IMR-90 (cell line): ENCODE measurements at regions not wholly inside any gene's neighbourhood (a gene's known extent, or its start where the extent isn't known, plus 50 kb on each side); places are given as distances from the start of the nearest gene placed in this dataset.

Experiments used
- ATAC-seq: fragments of 200-7000 bp; cut with Tn5 transposase; 2 replicates; pipeline ENCODE4 v1.9.1; 2020; ENCODE audit warnings: low read depth, mild to moderate bottlenecking, moderate library complexity
- BruUV-seq: library from RNA; stranded (reverse); fragments of 400-500 nt; replicated peaks from 2 replicates; lab custom pipeline; 2021; lab: Mats Ljungman, UMichigan
- CTCF ChIA-PET: fragments of 300-600 bp; formaldehyde crosslinking; extraction: SDS; loops from one replicate; lab custom pipeline; 2021; ENCODE audit warnings: antibody characterized with exemption; lab: Yijun Ruan, JAX
- POLR2A ChIA-PET: fragments of 300-600 bp; sonication (Branson Sonifier 250); formaldehyde crosslinking; loops from one replicate; lab custom pipeline; 2022; ENCODE audit warnings: antibody characterized with exemption; ENCODE audit not compliant: unreplicated experiment; lab: Charles Lee
- DNase-seq: peaks from one replicate; pipeline ENCODE4 v3.0.0; 2013
- H2AFZ ChIP-seq: replicated peaks from 2 replicates; pipeline ENCODE3; 2013; ENCODE audit warnings: low read length, mild to moderate bottlenecking; ENCODE audit not compliant: poor library complexity
- H2AK5ac ChIP-seq: 2 replicates; pipeline ENCODE4 v1.6.1; 2013; ENCODE audit warnings: low read depth, low read length, inconsistent platforms
- H2AK9ac ChIP-seq: replicated peaks from 2 replicates; pipeline ENCODE3; 2013; ENCODE audit warnings: mild to moderate bottlenecking, low read depth, low read length, moderate library complexity; ENCODE audit not compliant: poor library complexity
- H2BK120ac ChIP-seq: 2 replicates; pipeline ENCODE4 v1.6.1; 2013; ENCODE audit warnings: low read depth, low read length, inconsistent platforms
- H2BK15ac ChIP-seq: 3 replicates; pipeline ENCODE4 v1.6.1; 2013; ENCODE audit warnings: low read depth, low read length, inconsistent platforms
- H2BK20ac ChIP-seq: 2 replicates; pipeline ENCODE4 v1.6.1; 2013; ENCODE audit warnings: low read depth, mild to moderate bottlenecking, inconsistent platforms, low read length, moderate library complexity
- H2BK5ac ChIP-seq: 2 replicates; pipeline ENCODE4 v1.6.1; 2013; ENCODE audit warnings: mild to moderate bottlenecking, low read depth, low read length, inconsistent platforms; ENCODE audit not compliant: poor library complexity, severe bottlenecking
- H3K14ac ChIP-seq: replicated peaks from 2 replicates; pipeline ENCODE4 v1.6.1; 2013; ENCODE audit warnings: low read depth, low read length, inconsistent platforms
- H3K18ac ChIP-seq: 2 replicates; pipeline ENCODE4 v1.6.1; 2013; ENCODE audit warnings: low read depth, low read length, control low read depth
- H3K23ac ChIP-seq: 2 replicates; pipeline ENCODE4 v1.6.1; 2013; ENCODE audit warnings: low read depth, low read length, inconsistent platforms
- H3K27ac ChIP-seq: 2 replicates; pipeline ENCODE4 v1.5.1; 2013; ENCODE audit warnings: mild to moderate bottlenecking, control low read depth, low read length; ENCODE audit not compliant: insufficient read depth
- H3K27me3 ChIP-seq: 2 replicates; pipeline ENCODE4 v1.6.1; 2013; ENCODE audit warnings: low read length; ENCODE audit not compliant: control insufficient read depth, insufficient read depth
- H3K36me3 ChIP-seq: 2 replicates; pipeline ENCODE4 v1.6.1; 2013; ENCODE audit warnings: low read length, mixed read lengths; ENCODE audit not compliant: control insufficient read depth, insufficient read depth
- H3K4ac ChIP-seq: 2 replicates; pipeline ENCODE4 v1.6.1; 2013; ENCODE audit warnings: low read depth, low read length, inconsistent platforms
- H3K4me1 ChIP-seq: 2 replicates; pipeline ENCODE4 v1.6.1; 2013; ENCODE audit warnings: low read length, mixed read lengths; ENCODE audit not compliant: control insufficient read depth, insufficient read depth
- H3K4me2 ChIP-seq: 2 replicates; pipeline ENCODE4 v1.6.1; 2013; ENCODE audit warnings: low read depth, mild to moderate bottlenecking, control low read depth, low read length, moderate library complexity
- H3K4me3 ChIP-seq: 2 replicates; pipeline ENCODE4 v1.5.1; 2013; ENCODE audit warnings: low read depth, mild to moderate bottlenecking, control low read depth, low read length, moderate library complexity; ENCODE audit not compliant: insufficient read depth
- H3K56ac ChIP-seq: 2 replicates; pipeline ENCODE4 v1.6.1; 2013; ENCODE audit warnings: low read length, inconsistent platforms; ENCODE audit not compliant: insufficient read depth; ENCODE audit errors: extremely low read depth
- H3K79me1 ChIP-seq, 2 experiments: 2 replicates each; pipeline ENCODE4 v1.6.1; 2013; ENCODE audit warnings: low read length in 2 of 2, inconsistent platforms in 1 of 2, low read depth in 1 of 2
- H3K9ac ChIP-seq: 2 replicates; pipeline ENCODE4 v1.6.1; 2013; ENCODE audit warnings: low read depth, low read length, control low read depth
- H3K9me1 ChIP-seq: 2 replicates; pipeline ENCODE4 v1.6.1; 2013; ENCODE audit warnings: low read length, inconsistent platforms; ENCODE audit not compliant: insufficient read depth
- H3K9me3 ChIP-seq: 2 replicates; pipeline ENCODE4 v1.6.1; 2013; ENCODE audit warnings: low read length; ENCODE audit not compliant: control insufficient read depth, insufficient read depth
- H4K20me1 ChIP-seq: 2 replicates; pipeline ENCODE4 v1.6.1; 2013; ENCODE audit warnings: low read length, inconsistent platforms; ENCODE audit not compliant: insufficient read depth
- H4K5ac ChIP-seq: 2 replicates; pipeline ENCODE4 v1.6.1; 2013; ENCODE audit warnings: mild to moderate bottlenecking, low read depth, low read length, control low read depth
- H4K8ac ChIP-seq, 2 experiments: 2 replicates each; pipeline ENCODE4 v1.6.1; 2013; ENCODE audit warnings: low read depth in 2 of 2, low read length in 2 of 2, control low read depth in 1 of 2, inconsistent platforms in 1 of 2
- H4K91ac ChIP-seq: 2 replicates; pipeline ENCODE4 v1.6.1; 2013; ENCODE audit warnings: low read depth, low read length, inconsistent platforms; ENCODE audit not compliant: insufficient read depth
- BHLHE40 ChIP-seq: fragments of 150-350 bp; IDR thresholded peaks from 2 replicates; pipeline ENCODE4 v1.6.1; 2016; ENCODE audit warnings: mild to moderate bottlenecking, low read depth, low read length
- CEBPB ChIP-seq: IDR thresholded peaks from 2 replicates; pipeline ENCODE4 v1.6.1; 2012; ENCODE audit warnings: low read depth, low read length, improper control_type of control experiment
- CHD1 ChIP-seq: IDR thresholded peaks from 2 replicates; pipeline ENCODE4 v1.6.1; 2012; ENCODE audit warnings: low read depth, low read length, improper control_type of control experiment
- FOS ChIP-seq: fragments of 150-350 bp; IDR thresholded peaks from 2 replicates; pipeline ENCODE4 v1.6.1; 2016; ENCODE audit warnings: low read depth, low read length
- MAFK ChIP-seq: IDR thresholded peaks from 2 replicates; pipeline ENCODE4 v1.6.1; 2012; ENCODE audit warnings: low read depth, low read length, improper control_type of control experiment
- NFE2L2 ChIP-seq: fragments of 150-350 bp; IDR thresholded peaks from 2 replicates; pipeline ENCODE4 v1.6.1; 2016; ENCODE audit warnings: low read depth, mild to moderate bottlenecking, low read length
- POLR2A ChIP-seq: IDR thresholded peaks from 2 replicates; pipeline ENCODE4 v1.6.1; 2012; ENCODE audit warnings: mild to moderate bottlenecking, low read depth, low read length
- RFX5 ChIP-seq: IDR thresholded peaks from 2 replicates; pipeline ENCODE4 v1.8.0; 2012; ENCODE audit warnings: low read depth, mild to moderate bottlenecking, low read length, moderate library complexity
- SMC3 ChIP-seq: fragments of 150-350 bp; IDR thresholded peaks from 2 replicates; pipeline ENCODE4 v1.6.1; 2016; ENCODE audit warnings: low read depth, mild to moderate bottlenecking, antibody characterized with exemption, low read length, moderate library complexity
- USF2 ChIP-seq: fragments of 150-350 bp; IDR thresholded peaks from 2 replicates; pipeline ENCODE4 v1.6.1; 2017; ENCODE audit warnings: mild to moderate bottlenecking, antibody characterized with exemption, low read length, low read depth
- dilution Hi-C: fragments of 300-500 bp; cut with HindIII; formaldehyde crosslinking; loops from one replicate; pipeline ENCODE4 v1.14.3; 2018; ENCODE audit warnings: low sequenced_read_pairs; ENCODE audit not compliant: unreplicated experiment
- in situ Hi-C: fragments of 300-500 bp; cut with MboI; formaldehyde crosslinking; loops from 3 replicates; pipeline ENCODE4 v1.14.3; 2019; ENCODE audit warnings: low sequenced_read_pairs, inconsistent platforms, mixed read lengths
- intact Hi-C: fragments of 100-400 bp; cut with micrococcal nuclease; formaldehyde crosslinking; loops from 2 replicates; pipeline ENCODE4 v1.10.0; 2022

- dilution Hi-C loops: no loop called here
- H2BK120ac ChIP-seq: no peak overlapping the region
Measured at GRCh38 chr5:153365547-153365946, 124.9 kb upstream of the GRIA1 start.

More at GRCh38 chr5:153365547-153365946, 124.9 kb upstream of the GRIA1 start:
- Histone ChIP-seq H3K4ac (no peak overlapping the region), H2BK20ac (no peak overlapping the region), H2AFZ (no peak overlapping the region), H3K9me1 (no peaks in the 10 kb centered on the region), H2AK5ac (no peak overlapping the region), H3K4me3 (no peak overlapping the region), H3K79me1 (no peaks in the 10 kb centered on the region), H4K91ac (no peak overlapping the region), H3K9me3 (peaks cover 5% of the 10 kb centered on the region; the same call in 1 of the 2 replicates), H3K27me3 (no peaks in the 10 kb centered on the region), H3K4me1 (no peaks in the 10 kb centered on the region), H3K4me2 (no peak overlapping the region), H4K5ac (no peak overlapping the region), H3K56ac (no peak overlapping the region), H4K20me1 (no peaks in the 10 kb centered on the region), H4K8ac (no peak overlapping the region), H3K27ac (no peak overlapping the region), H3K18ac (no peak overlapping the region), H2BK5ac (no peak overlapping the region), H3K23ac (no peak overlapping the region), H3K9ac (no peak overlapping the region), H3K36me3 (no peaks in the 10 kb centered on the region), H2AK9ac (no peak overlapping the region), H3K14ac (no peak overlapping the region), H2BK15ac (no peak overlapping the region)
- intact Hi-C loops (no loop called here), in situ Hi-C loops (no loop called here)
- no peak for DNase-seq
- TF ChIP-seq NFE2L2 (no peak), MAFK (no peak), CHD1 (no peak), RFX5 (no peak), USF2 (no peak), POLR2A (no peak), BHLHE40 (no peak), SMC3 (no peak), CEBPB (no peak), FOS (no peak)
- ChIA-PET POLR2A (no interaction called here), CTCF (no interaction called here)
- no peak for ATAC-seq
- no TSS peak for BruUV-seq
